Astrocyte (in vitro differentiated cells and primary cell): ENCODE measurements at regions not wholly inside any gene's neighbourhood (a gene's known extent, or its start where the extent isn't known, plus 50 kb on each side); places are given as distances from the start of the nearest gene placed in this dataset.

Experiments
- EZH2 ChIP-seq: IDR thresholded peaks from 2 replicates; pipeline ENCODE4 v1.6.1; 2012; ENCODE audit warnings: mild to moderate bottlenecking, low read length, inconsistent platforms; ENCODE audit not compliant: insufficient read depth
- TF ChIP-seq, protein P1 (sequence below): IDR thresholded peaks from 2 replicates; pipeline ENCODE4 v1.5.1; 2011; ENCODE audit warnings: low read depth, mild to moderate bottlenecking, inconsistent platforms, low read length, moderate library complexity; ENCODE audit not compliant: insufficient read depth

DNA sequence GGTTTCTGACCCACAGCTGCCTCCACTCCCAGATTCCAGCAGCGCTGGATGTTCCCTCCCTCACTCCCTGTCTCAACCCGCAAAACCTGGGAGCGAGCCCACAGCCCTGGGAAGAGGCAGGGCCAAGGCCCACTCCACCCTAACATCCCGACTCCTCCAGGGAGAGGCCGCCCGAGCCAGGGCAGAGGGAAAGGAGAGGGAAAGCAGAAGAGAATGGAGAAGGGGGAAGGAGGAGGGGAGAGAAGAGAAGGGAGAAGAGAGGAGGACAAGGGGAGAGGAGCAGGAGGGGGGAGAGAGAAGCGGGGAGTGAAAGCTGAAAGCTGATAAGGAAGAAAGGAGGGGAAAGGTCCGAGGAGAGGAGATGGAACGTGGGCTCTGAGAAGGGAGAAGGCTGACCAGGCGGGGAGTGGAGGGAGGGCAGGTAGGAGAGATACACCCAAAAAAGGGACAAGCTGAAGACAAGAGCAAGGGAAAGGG lies 120.2 kb upstream of the PJA1 start:
- TF ChIP-seq, protein P1, sequence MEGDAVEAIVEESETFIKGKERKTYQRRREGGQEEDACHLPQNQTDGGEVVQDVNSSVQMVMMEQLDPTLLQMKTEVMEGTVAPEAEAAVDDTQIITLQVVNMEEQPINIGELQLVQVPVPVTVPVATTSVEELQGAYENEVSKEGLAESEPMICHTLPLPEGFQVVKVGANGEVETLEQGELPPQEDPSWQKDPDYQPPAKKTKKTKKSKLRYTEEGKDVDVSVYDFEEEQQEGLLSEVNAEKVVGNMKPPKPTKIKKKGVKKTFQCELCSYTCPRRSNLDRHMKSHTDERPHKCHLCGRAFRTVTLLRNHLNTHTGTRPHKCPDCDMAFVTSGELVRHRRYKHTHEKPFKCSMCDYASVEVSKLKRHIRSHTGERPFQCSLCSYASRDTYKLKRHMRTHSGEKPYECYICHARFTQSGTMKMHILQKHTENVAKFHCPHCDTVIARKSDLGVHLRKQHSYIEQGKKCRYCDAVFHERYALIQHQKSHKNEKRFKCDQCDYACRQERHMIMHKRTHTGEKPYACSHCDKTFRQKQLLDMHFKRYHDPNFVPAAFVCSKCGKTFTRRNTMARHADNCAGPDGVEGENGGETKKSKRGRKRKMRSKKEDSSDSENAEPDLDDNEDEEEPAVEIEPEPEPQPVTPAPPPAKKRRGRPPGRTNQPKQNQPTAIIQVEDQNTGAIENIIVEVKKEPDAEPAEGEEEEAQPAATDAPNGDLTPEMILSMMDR, result no peak
- no peak for TF ChIP-seq EZH2
